WTC11 (cell line): ENCODE measurements at regions not wholly inside any gene's neighbourhood (a gene's known extent, or its start where the extent isn't known, plus 50 kb on each side); places are given as distances from the start of the nearest gene placed in this dataset.

ENCODE experiments used
- CREM ChIP-seq: sonication (generic); formaldehyde crosslinking; IDR thresholded peaks from 2 replicates; pipeline ENCODE4 v1.8.1; 2022; ENCODE audit warnings: mild to moderate bottlenecking, missing genetic modification reagents, moderate library complexity
- ETV6 ChIP-seq: sonication (generic); formaldehyde crosslinking; IDR thresholded peaks from 2 replicates; pipeline ENCODE4 v1.8.1; 2022; ENCODE audit warnings: mild to moderate bottlenecking, missing genetic modification reagents
- GRHL2 ChIP-seq: fragments of 250-450 bp; sonication (Bioruptor Pico); IDR thresholded peaks from 2 replicates; pipeline ENCODE4 v1.8.0; 2022; ENCODE audit warnings: mild to moderate bottlenecking, moderate library complexity; ENCODE audit not compliant: insufficient replicate concordance, severe bottlenecking
- IRF2 ChIP-seq: sonication (generic); formaldehyde crosslinking; IDR thresholded peaks from 2 replicates; pipeline ENCODE4 v1.8.0; 2022; ENCODE audit warnings: low read depth, missing genetic modification reagents, borderline replicate concordance
- NFE2L1 ChIP-seq: sonication (generic); formaldehyde crosslinking; IDR thresholded peaks from 2 replicates; pipeline ENCODE4 v1.8.1; 2023; ENCODE audit warnings: missing genetic modification reagents
- NR3C1 ChIP-seq: sonication (generic); formaldehyde crosslinking; conservative IDR thresholded peaks from 2 replicates; pipeline ENCODE4 v1.8.1; 2023; ENCODE audit warnings: low read depth, mild to moderate bottlenecking, missing genetic modification reagents
- ZNF219 ChIP-seq: sonication (generic); formaldehyde crosslinking; IDR thresholded peaks from 2 replicates; pipeline ENCODE4 v1.8.0; 2023; ENCODE audit warnings: missing genetic modification reagents, mild to moderate bottlenecking, borderline replicate concordance
- ZNF263 ChIP-seq: sonication (generic); formaldehyde crosslinking; IDR thresholded peaks from 2 replicates; pipeline ENCODE4 v1.8.1; 2022; ENCODE audit warnings: low read depth, mild to moderate bottlenecking, moderate library complexity, missing genetic modification reagents
- TF ChIP-seq, protein P1 (sequence below): fragments of 200-600 bp; IDR thresholded peaks from 2 replicates; pipeline ENCODE4 v1.8.0; 2022; ENCODE audit warnings: antibody characterized with exemption
- TF ChIP-seq, protein P2 (sequence below): sonication (generic); formaldehyde crosslinking; IDR thresholded peaks from 2 replicates; pipeline ENCODE4 v1.8.1; 2022; ENCODE audit warnings: missing genetic modification reagents, borderline replicate concordance
- TF ChIP-seq, protein P3 (sequence below): sonication (generic); formaldehyde crosslinking; conservative IDR thresholded peaks from 2 replicates; pipeline ENCODE4 v1.8.1; 2023; ENCODE audit warnings: mild to moderate bottlenecking, low read depth, missing genetic modification reagents, moderate library complexity
- TF ChIP-seq, protein P4 (sequence below): sonication (generic); formaldehyde crosslinking; IDR thresholded peaks from 2 replicates; pipeline ENCODE4 v1.8.1; 2022; ENCODE audit warnings: mild to moderate bottlenecking, missing genetic modification reagents, moderate library complexity, borderline replicate concordance
- TF ChIP-seq, protein P5 (sequence below): sonication (generic); formaldehyde crosslinking; IDR thresholded peaks from 2 replicates; pipeline ENCODE4 v1.8.1; 2022; ENCODE audit warnings: low read depth, mild to moderate bottlenecking, moderate library complexity, missing genetic modification reagents, borderline replicate concordance
- TF ChIP-seq, protein P6 (sequence below): sonication (generic); formaldehyde crosslinking; IDR thresholded peaks from 2 replicates; pipeline ENCODE4 v1.8.0; 2022; ENCODE audit warnings: mild to moderate bottlenecking, missing genetic modification reagents

DNA sequence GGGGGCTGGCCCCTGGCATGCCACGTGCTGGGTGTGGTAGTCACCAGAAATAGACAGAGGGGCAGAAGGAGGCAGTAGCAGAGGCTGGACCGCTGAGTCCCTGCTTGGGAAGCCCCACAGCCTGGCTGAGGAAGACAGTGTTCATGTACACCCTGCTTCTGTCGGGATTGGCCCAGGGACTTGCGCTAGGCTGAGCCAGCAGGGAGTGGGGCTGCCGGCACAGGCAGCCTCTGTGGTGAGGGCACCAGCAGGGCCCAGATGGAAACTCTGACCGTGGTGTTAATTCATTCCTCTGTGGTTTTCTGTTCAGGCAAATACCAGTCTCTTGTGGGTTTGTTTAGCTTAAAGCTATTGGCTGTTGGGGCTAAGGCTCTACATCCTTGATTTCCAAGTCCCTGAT is 108.6 kb upstream of the RAD23B start:
- TF ChIP-seq ZNF219 (no peak), ZNF263 (CRISPR knock-in tag) (no peak), IRF2 (no peak), ETV6 (CRISPR knock-in tag) (no peak), CREM (no peak), NR3C1 (no peak), GRHL2 (no peak), NFE2L1 (no peak)
- TF ChIP-seq, protein P1, sequence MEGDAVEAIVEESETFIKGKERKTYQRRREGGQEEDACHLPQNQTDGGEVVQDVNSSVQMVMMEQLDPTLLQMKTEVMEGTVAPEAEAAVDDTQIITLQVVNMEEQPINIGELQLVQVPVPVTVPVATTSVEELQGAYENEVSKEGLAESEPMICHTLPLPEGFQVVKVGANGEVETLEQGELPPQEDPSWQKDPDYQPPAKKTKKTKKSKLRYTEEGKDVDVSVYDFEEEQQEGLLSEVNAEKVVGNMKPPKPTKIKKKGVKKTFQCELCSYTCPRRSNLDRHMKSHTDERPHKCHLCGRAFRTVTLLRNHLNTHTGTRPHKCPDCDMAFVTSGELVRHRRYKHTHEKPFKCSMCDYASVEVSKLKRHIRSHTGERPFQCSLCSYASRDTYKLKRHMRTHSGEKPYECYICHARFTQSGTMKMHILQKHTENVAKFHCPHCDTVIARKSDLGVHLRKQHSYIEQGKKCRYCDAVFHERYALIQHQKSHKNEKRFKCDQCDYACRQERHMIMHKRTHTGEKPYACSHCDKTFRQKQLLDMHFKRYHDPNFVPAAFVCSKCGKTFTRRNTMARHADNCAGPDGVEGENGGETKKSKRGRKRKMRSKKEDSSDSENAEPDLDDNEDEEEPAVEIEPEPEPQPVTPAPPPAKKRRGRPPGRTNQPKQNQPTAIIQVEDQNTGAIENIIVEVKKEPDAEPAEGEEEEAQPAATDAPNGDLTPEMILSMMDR: no peak
- TF ChIP-seq, protein P2, sequence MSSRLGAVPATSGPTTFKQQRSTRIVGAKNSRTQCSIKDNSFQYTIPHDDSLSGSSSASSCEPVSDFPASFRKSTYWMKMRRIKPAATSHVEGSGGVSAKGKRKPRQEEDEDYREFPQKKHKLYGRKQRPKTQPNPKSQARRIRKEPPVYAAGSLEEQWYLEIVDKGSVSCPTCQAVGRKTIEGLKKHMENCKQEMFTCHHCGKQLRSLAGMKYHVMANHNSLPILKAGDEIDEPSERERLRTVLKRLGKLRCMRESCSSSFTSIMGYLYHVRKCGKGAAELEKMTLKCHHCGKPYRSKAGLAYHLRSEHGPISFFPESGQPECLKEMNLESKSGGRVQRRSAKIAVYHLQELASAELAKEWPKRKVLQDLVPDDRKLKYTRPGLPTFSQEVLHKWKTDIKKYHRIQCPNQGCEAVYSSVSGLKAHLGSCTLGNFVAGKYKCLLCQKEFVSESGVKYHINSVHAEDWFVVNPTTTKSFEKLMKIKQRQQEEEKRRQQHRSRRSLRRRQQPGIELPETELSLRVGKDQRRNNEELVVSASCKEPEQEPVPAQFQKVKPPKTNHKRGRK (CRISPR knock-in tag): no peak
- TF ChIP-seq, protein P3, sequence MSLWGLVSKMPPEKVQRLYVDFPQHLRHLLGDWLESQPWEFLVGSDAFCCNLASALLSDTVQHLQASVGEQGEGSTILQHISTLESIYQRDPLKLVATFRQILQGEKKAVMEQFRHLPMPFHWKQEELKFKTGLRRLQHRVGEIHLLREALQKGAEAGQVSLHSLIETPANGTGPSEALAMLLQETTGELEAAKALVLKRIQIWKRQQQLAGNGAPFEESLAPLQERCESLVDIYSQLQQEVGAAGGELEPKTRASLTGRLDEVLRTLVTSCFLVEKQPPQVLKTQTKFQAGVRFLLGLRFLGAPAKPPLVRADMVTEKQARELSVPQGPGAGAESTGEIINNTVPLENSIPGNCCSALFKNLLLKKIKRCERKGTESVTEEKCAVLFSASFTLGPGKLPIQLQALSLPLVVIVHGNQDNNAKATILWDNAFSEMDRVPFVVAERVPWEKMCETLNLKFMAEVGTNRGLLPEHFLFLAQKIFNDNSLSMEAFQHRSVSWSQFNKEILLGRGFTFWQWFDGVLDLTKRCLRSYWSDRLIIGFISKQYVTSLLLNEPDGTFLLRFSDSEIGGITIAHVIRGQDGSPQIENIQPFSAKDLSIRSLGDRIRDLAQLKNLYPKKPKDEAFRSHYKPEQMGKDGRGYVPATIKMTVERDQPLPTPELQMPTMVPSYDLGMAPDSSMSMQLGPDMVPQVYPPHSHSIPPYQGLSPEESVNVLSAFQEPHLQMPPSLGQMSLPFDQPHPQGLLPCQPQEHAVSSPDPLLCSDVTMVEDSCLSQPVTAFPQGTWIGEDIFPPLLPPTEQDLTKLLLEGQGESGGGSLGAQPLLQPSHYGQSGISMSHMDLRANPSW (CRISPR knock-in tag): no peak
- TF ChIP-seq, protein P4, sequence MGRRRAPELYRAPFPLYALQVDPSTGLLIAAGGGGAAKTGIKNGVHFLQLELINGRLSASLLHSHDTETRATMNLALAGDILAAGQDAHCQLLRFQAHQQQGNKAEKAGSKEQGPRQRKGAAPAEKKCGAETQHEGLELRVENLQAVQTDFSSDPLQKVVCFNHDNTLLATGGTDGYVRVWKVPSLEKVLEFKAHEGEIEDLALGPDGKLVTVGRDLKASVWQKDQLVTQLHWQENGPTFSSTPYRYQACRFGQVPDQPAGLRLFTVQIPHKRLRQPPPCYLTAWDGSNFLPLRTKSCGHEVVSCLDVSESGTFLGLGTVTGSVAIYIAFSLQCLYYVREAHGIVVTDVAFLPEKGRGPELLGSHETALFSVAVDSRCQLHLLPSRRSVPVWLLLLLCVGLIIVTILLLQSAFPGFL: no peak
- TF ChIP-seq, protein P5, sequence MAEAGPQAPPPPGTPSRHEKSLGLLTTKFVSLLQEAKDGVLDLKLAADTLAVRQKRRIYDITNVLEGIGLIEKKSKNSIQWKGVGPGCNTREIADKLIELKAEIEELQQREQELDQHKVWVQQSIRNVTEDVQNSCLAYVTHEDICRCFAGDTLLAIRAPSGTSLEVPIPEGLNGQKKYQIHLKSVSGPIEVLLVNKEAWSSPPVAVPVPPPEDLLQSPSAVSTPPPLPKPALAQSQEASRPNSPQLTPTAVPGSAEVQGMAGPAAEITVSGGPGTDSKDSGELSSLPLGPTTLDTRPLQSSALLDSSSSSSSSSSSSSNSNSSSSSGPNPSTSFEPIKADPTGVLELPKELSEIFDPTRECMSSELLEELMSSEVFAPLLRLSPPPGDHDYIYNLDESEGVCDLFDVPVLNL: no peak
- TF ChIP-seq, protein P6, sequence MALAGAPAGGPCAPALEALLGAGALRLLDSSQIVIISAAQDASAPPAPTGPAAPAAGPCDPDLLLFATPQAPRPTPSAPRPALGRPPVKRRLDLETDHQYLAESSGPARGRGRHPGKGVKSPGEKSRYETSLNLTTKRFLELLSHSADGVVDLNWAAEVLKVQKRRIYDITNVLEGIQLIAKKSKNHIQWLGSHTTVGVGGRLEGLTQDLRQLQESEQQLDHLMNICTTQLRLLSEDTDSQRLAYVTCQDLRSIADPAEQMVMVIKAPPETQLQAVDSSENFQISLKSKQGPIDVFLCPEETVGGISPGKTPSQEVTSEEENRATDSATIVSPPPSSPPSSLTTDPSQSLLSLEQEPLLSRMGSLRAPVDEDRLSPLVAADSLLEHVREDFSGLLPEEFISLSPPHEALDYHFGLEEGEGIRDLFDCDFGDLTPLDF (CRISPR knock-in tag): no peak
